ENCODE measurements at regions not wholly inside any gene's neighbourhood (a gene's known extent, or its start where the extent isn't known, plus 50 kb on each side); places are given as distances from the start of the nearest gene placed in this dataset.

DNA sequence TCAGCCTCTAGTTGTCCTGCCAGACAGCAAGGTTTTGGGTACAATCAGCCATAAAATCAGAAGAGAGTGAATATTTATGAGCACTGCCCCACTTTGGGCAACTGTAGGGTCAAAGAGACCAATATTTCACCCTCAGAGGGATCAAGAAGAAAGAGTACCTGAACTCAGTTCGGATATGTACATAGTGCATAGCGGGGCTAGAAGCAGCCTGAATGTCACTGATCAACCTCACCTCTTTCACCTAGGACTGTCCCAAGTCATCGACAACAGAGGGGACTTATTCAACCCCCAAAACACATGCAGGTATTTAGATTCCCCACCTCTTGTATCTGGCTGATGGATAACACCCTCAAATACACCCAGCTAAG is 446.9 kb downstream of the COG6 start:
- no peak overlapping the region for H3K4me3 ChIP-seq (replicated peaks in 1 of 3; ENCODE audit: low read depth in 2 of 3, low read length in 3 of 3)
- no peak for DNase-seq
- H3K4me3 Mint-ChIP-seq: no peak overlapping the region
- H3K27ac ChIP-seq (ENCODE audit: low read depth in 1 of 2, low read length in 2 of 2): no peak overlapping the region
- intact Hi-C loops (cut with micrococcal nuclease): no loop called here
- no peak overlapping the region for H3K4me2 ChIP-seq (replicated peaks; ENCODE audit: extremely low read depth, low read length, poor library complexity, severe bottlenecking)
- peaks cover 11 to 16% of the 10 kb centered on the region in 2 donors for H3K9me3 ChIP-seq (replicated peaks in 1 of 2; ENCODE audit: control insufficient read depth in 1 of 2, insufficient read depth in 1 of 2, low read length in 2 of 2)
- H3K36me3 Mint-ChIP-seq: no peaks in the 10 kb centered on the region
- no peaks in the 10 kb centered on the region for H3K4me1 Mint-ChIP-seq
- no peaks in the 10 kb centered on the region for H3K4me1 ChIP-seq (ENCODE audit: control insufficient read depth in 1 of 2, insufficient read depth in 2 of 2, low read length in 2 of 2)
- peaks cover 2 to 15% (median 8%) of the 10 kb centered on the region in 7 donors for H3K9me3 Mint-ChIP-seq
- H3K79me2 ChIP-seq (ENCODE audit: insufficient read depth, low read length): no peaks in the 10 kb centered on the region
- H3K27me3 ChIP-seq (ENCODE audit: control insufficient read depth in 2 of 2, insufficient read depth in 2 of 2, low read length in 2 of 2): no peaks in the 10 kb centered on the region
- TF ChIP-seq, protein P1, sequence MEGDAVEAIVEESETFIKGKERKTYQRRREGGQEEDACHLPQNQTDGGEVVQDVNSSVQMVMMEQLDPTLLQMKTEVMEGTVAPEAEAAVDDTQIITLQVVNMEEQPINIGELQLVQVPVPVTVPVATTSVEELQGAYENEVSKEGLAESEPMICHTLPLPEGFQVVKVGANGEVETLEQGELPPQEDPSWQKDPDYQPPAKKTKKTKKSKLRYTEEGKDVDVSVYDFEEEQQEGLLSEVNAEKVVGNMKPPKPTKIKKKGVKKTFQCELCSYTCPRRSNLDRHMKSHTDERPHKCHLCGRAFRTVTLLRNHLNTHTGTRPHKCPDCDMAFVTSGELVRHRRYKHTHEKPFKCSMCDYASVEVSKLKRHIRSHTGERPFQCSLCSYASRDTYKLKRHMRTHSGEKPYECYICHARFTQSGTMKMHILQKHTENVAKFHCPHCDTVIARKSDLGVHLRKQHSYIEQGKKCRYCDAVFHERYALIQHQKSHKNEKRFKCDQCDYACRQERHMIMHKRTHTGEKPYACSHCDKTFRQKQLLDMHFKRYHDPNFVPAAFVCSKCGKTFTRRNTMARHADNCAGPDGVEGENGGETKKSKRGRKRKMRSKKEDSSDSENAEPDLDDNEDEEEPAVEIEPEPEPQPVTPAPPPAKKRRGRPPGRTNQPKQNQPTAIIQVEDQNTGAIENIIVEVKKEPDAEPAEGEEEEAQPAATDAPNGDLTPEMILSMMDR (IDR thresholded peaks at IDR 0.05): no peak
- no peaks in the 10 kb centered on the region for H3K36me3 ChIP-seq (replicated peaks in 1 of 2; ENCODE audit: control insufficient read depth in 1 of 2, insufficient read depth in 2 of 2, low read length in 2 of 2)
- H2AFZ ChIP-seq (ENCODE audit: insufficient read depth, low read depth, low read length, poor library complexity, severe bottlenecking): no peak overlapping the region
- no peak overlapping the region for H3K27ac Mint-ChIP-seq
- no peak overlapping the region for H3K9ac ChIP-seq (ENCODE audit: insufficient read depth, low read length, poor library complexity, severe bottlenecking)
- WGBS (ENCODE audit: insufficient coverage): 91% methylated on average over 3 of the region's 3 CpGs
- no peaks in the 10 kb centered on the region for H4K20me1 ChIP-seq (ENCODE audit: insufficient read depth, low read length)
- H3K27me3 Mint-ChIP-seq (ENCODE audit: low read depth in 3 of 3): peaks cover 0 to 2% (median 0%) of the 10 kb centered on the region in 3 donors

DNA sequence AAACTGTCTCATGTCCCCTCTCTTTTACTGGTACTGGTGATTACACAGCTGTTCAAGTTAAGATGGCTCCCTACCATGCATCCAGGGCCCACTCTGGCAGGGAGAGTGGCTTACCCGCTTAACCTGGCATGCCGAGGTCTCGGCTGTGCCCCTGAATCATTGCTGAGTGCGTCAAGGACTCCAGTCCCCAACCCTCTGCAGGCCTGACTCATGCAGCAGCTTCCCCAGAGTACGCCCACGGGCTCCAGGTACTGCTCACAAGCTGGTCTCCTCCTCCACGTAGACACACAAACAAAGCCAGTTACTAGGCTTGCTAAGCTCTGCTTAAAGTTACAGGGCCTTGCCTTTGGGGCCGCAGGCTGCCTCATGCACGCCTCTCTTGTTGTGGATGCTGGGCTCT is 447.4 kb downstream of the COG6 start:
- Mint-ChIP-seq H3K4me3 (no peak overlapping the region), H3K36me3 (no peaks in the 10 kb centered on the region), H3K27me3 (ENCODE audit: low read depth in 3 of 3) (peaks cover 0 to 2% (median 0%) of the 10 kb centered on the region in 3 donors), H3K4me1 (no peaks in the 10 kb centered on the region), H3K27ac (no peak overlapping the region), H3K9me3 (peaks cover 2 to 15% (median 8%) of the 10 kb centered on the region in 7 donors)
- Histone ChIP-seq H3K9ac (ENCODE audit: insufficient read depth, low read length, poor library complexity, severe bottlenecking) (no peak overlapping the region), H3K27me3 (ENCODE audit: control insufficient read depth in 2 of 2, insufficient read depth in 2 of 2, low read length in 2 of 2) (no peaks in the 10 kb centered on the region), H4K20me1 (ENCODE audit: insufficient read depth, low read length) (no peaks in the 10 kb centered on the region), H3K27ac (ENCODE audit: low read depth in 1 of 2, low read length in 2 of 2) (no peak overlapping the region), H3K79me2 (ENCODE audit: insufficient read depth, low read length) (no peaks in the 10 kb centered on the region), H3K4me3 (replicated peaks in 1 of 3; ENCODE audit: low read depth in 2 of 3, low read length in 3 of 3) (no peak overlapping the region), H3K36me3 (replicated peaks in 1 of 2; ENCODE audit: control insufficient read depth in 1 of 2, insufficient read depth in 2 of 2, low read length in 2 of 2) (no peaks in the 10 kb centered on the region), H3K4me1 (ENCODE audit: control insufficient read depth in 1 of 2, insufficient read depth in 2 of 2, low read length in 2 of 2) (no peaks in the 10 kb centered on the region), H3K9me3 (replicated peaks in 1 of 2; ENCODE audit: control insufficient read depth in 1 of 2, insufficient read depth in 1 of 2, low read length in 2 of 2) (peaks cover 11 to 16% of the 10 kb centered on the region in 2 donors), H3K4me2 (replicated peaks; ENCODE audit: extremely low read depth, low read length, poor library complexity, severe bottlenecking) (no peak overlapping the region), H2AFZ (ENCODE audit: insufficient read depth, low read depth, low read length, poor library complexity, severe bottlenecking) (no peak overlapping the region)
- 90% methylated on average over 7 of the region's 9 CpGs for WGBS (ENCODE audit: insufficient coverage)
- intact Hi-C loops (cut with micrococcal nuclease): no loop called here
- no peak for DNase-seq
- TF ChIP-seq, protein P1 (IDR thresholded peaks at IDR 0.05): no peak
